DMS153 (cell line): ENCODE measurements at regions not wholly inside any gene's neighbourhood (a gene's known extent, or its start where the extent isn't known, plus 50 kb on each side); places are given as distances from the start of the nearest gene placed in this dataset.
A peak's percentile ranks its signal among the peaks of the same experiment; 100 is the strongest.

Experiments used
- DNase-seq: peaks from one replicate; lab custom pipeline; 2025; lab: John Stamatoyannopoulos, UW

DNA sequence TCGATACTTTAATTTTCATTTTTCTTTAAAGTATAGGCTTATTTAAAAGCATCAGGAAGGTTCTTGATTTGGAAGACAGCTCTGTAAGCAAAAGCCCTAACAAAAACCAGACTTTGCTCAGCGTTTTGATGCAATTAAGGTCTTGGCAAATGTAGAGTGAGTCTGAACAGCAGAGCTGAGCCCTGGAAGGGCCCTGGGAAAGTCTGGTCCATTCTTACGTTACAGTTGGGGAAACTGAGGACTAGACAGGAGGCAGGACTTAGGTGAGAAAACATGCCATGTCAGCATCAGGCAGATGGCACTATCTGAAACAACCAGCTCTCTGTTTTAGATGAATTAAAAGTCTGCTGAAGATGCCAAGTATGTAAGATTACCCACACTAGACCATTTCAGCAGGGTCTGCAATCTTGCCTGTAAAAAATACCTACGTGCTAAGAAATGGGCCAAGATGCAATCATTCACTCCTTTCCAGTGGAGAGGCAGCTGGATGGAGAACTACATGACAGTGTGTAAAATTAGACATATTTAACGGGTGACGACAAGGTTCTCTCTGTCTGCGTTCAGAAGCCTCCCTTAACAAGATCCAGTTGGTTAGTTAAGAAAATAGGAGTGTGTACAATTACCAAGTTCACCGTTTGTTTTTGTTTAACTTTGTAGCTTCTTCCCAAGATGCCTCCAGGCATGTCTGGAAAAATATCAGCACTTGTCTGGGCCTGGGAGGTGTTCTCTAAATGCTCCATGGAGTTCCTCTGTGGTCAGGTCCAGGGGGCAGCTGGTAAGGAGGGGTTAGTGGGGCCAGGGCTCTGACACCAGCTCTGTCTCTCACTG is 502.3 kb upstream of the ZMIZ1 start:
- no peak for DNase-seq

GRCh38 chr10:78567680-78568455 is 500.9 kb upstream of the ZMIZ1 start:
- peak; percentile 96 for DNase-seq

DNA sequence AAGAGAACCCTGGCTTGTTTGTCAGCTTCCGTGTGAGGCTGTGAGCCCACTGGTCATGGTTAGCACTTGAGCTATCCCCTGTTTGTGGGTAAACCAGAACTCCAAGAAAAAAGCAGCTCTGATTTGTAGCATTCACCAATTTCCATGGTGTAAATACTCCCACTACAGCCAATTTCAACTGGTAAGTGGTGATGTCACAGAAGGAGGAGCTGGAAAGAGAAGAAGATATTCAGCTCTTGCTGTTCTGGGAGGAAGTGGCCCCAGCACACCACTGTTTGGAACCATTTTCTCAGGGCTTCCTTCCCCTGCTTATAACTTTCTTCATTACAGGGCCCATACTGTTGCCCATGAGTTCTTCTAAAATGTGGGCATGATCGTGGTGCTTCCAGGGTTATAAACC is 500.1 kb upstream of the ZMIZ1 start:
- DNase-seq = no peak

DNA sequence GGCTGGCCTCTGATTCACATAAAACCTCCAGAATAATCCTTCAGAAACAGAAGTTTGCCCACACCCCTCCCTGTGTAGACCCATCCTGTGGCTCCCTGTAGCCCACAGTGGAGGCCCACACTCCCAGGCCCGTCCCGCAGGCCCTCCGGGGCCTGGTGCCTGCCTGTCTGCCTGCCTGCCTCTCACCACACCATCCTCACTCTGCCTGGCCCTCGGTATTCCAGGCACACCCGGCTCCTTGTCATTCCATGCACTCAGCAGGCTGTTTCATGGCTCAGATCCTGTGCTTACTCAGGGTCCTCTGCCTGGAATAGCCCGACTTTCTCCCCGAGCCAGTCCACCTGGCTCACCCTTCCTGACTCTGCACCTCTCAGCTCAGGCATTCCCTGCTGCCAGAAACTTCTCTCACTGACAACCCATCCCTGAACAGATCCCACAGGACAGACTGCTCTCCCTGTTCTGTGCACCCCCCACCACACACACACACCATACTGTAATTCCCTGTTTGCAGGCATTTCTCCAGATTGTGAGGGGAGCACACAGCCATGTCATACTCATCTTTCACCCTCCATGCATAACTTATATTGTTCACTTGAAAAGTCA is 498.0 kb upstream of the ZMIZ1 start:
- no peak for DNase-seq

DNA sequence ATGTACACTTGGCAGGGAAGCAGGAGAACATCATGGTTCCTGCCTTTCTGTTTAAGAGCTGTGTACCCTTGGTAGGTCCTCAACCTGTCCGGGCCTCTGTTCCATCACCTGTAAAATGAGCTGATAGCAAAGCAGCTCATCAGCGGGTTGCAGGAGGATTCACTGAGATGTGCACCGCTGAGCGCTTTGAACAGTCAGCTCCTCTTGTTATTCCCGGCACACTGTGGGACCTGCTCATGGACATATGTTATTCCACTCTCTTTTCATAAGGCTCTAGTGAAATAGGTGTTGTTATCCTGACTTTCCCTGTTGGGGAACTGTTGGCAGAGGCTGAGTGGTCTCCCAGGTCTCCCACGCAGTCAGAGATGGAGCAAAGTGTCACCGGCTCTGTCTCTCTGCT is 497.5 kb upstream of the ZMIZ1 start:
- no peak for DNase-seq

DNA sequence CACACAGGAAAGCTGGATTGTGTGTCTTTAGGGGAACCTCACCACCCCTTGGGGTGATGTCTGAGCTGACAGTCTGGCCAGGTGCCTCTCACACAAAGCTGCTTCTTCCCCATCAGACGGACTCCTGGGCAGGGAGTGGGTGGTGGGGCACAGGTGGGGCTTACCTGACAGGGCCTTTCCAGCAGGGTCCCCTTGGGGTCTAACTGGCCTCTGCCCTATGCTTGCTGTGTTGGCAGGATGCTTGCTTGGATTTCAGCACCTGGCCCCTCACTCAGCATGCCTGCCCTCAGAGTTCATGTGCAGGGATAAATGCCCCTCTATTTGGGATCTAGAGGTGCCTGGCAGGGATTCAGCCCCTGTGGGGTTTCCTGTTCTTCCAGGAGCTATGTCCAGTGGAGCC is 496.9 kb upstream of the ZMIZ1 start:
- DNase-seq = no peak

- no peak for DNase-seq
Observed at GRCh38 chr10:78572565-78572964, 496.2 kb upstream of the ZMIZ1 start.

DNA sequence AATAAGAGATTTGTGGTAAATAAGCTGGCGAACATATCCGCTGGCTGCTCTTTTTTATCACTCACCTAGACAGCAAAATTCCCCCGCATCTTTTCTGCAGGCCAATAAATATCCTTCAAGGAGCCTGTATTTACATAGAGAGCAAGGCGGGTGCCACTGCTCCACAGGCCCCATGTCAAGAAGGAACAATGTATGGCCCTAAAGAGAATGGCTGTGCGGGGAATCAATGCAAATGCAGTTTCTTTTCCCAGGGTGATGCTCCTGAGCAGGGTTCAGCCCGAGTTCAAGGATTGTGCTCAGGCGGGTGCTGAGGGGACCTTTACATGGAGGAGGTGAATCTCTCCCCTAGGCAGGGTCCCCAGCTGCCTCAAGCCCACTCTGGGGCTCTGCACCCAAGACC is 494.2 kb upstream of the ZMIZ1 start:
- DNase-seq = no peak

DNA sequence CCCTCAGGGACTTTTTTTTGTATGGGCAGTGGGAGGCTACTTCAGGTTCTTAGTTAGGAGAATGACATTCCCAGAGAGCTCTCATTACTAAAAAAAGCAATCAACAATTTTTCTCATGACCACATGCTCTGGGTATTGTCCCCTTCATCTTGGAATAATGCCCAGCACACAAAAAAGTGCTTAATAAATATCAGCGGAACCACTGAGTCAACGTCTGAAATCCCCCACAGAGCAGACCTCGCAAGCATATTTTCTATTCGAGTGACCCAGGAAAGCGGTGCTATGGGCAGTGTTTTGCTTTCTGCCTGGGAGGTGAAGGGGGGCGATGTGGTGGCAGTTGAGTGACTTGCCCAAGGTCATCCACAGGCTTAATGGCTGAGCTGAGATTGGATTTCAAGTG is 493.4 kb upstream of the ZMIZ1 start:
- no peak for DNase-seq

DNA sequence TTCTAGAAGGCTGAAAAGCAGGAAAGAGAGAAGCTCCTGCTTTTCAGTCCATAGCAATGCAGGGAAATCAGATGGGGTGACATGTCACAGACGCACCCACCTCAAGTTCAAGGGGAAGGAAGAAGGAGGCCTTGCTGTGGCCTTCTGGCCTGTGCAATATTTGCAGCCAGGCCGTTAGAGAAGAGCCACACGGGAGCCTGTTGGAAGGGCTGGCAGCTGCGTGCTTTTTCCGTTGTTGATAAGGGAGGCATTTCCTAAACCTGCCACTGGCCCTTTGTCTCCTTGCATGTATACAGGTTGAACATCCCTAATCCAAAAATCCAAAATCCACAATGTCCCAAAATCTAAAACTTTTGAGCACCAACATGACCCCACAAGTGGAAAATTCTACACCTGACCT is 492.5 kb upstream of the ZMIZ1 start:
- no peak for DNase-seq

DNA sequence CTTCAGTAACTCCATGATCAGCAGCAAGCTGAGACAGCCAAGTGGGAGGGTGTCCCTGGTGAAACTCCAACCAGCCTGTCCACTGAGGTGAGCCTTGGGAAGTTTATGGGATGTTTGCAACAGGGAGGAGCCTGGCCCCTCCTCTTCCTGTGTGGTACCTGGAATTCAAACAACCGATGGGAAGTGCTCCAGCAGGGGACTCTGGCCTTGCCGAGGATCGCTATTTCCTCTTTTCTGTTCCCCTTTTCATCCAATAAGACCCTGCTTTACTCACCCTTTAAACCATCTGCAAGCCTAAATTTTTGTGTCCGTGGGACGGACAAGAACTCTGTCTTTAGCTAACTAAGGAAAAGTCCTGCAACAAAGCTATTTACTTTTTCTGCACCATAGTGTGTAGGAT is 491.1 kb upstream of the ZMIZ1 start:
- peak; percentile 15 for DNase-seq

DNA sequence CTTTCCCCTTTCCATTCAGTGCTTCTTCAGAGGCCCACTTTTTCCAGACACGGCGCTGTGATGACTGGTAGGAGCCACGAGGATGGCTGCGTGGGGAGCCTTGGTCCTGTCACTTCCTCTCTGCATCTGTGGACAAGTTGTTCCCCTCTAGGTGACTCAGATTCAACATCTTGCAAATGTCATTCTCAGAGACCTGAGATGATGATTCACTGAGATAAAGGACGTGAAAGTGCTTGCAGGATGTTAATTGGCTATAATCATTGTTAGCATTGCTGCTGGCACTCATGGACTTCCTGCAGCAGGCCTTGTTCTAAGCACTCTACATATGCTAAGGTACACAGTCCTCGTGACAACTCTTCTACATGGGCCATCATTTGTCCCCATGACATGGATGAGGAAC is 489.8 kb upstream of the ZMIZ1 start:
- peak; percentile 64 for DNase-seq

GRCh38 chr10:78579576-78579975 is 489.2 kb upstream of the ZMIZ1 start:
- DNase-seq = no peak

DNA sequence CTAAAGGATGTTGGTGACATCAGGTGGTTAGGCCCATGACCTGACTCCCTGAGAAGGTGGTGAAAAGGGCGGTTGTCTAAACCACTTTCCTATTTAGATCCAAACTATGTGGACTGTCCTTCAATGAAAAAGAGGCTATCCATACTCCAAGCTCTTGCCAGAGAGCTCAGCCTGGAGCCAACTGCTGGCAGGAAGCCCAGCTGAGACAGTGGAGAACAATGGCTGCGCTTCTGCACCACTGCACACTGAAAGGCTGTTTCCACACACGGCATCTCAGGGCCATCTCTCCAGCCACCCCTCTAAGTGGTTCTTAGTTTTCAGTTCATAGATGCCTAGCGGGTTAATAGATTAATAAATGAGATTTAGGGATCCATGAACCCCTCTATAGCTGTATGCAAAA is 488.8 kb upstream of the ZMIZ1 start:
- DNase-seq = peak; percentile 82

DNA sequence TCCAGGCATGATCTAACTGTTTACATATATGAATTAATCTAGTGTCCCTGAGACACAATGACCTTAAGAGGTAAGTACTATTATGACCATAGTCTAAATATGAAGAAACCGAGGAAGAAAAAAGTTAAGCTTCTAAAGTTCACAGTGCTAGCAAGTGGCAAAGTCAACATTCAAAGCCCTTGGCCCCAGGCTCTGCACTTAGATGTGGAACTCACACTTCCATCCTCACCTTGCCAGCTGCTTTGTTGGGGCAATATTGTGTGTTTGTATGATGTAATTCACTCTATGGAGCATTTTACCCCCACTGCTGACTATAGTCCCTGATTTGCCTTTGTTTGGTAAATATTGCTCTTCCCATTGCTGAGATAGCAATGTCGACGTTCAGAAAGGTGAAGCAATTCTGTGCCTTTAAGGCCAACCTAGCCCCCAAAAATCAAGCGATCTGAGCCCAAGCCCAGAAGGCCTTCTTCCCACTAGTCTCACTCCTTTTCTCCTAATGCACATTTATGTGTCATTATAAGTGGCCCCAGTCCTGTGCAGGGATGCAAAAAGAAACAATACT is 487.6 kb upstream of the ZMIZ1 start:
- DNase-seq = no peak

DNA sequence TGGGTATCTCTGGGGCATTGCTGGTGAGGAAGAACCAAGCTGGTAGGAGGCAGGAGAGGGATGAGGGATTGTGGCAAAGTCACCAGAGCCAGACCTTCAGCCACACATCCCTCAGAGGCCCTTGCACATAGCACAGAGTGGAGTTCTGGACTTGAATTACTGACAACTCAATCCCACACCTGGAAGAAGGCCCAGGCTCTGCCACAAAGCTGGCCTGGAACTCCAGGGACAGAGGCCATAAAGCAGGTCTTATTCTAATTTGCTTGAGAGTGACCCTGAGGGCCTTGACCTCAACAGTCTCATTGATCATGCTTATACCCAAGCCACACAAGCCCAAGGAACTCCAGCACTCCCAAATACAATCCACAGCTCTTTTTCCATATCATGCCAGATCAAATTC is 486.2 kb upstream of the ZMIZ1 start:
- no peak for DNase-seq

GRCh38 chr10:78584266-78584665 is 484.5 kb upstream of the ZMIZ1 start:
- no peak for DNase-seq

DNA sequence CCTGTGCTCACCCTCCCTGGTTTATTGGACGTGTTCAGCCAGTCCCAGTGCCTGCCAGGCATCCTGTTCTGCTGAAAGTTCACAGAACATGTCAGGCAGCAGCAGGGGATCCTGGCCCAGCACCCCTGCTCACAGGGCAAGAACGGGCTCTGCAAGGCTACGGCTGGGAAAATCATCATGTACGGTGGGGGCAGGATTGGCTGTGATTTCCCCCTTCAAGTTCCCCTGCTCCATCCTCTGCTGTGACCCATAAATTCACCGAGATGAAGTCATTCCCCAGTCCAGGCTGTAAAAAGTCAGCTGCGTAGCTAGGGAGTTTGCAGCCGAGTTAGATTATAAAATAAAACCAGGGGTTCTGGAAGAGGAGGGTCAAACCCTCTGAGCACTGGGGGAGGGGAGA is 484.1 kb upstream of the ZMIZ1 start:
- DNase-seq = no peak

- no peak for DNase-seq
Observed at GRCh38 chr10:78585952-78586351, 482.8 kb upstream of the ZMIZ1 start.

- DNase-seq = peak; percentile 16
Observed at GRCh38 chr10:78588194-78588811, 480.5 kb upstream of the ZMIZ1 start.

GRCh38 chr10:78589687-78590086 is 479.1 kb upstream of the ZMIZ1 start:
- DNase-seq = no peak

- no peak for DNase-seq
Observed at GRCh38 chr10:78591066-78591465, 477.7 kb upstream of the ZMIZ1 start.
